ENCODE measurements at regions not wholly inside any gene's neighbourhood (a gene's known extent, or its start where the extent isn't known, plus 50 kb on each side); places are given as distances from the start of the nearest gene placed in this dataset.

DNA sequence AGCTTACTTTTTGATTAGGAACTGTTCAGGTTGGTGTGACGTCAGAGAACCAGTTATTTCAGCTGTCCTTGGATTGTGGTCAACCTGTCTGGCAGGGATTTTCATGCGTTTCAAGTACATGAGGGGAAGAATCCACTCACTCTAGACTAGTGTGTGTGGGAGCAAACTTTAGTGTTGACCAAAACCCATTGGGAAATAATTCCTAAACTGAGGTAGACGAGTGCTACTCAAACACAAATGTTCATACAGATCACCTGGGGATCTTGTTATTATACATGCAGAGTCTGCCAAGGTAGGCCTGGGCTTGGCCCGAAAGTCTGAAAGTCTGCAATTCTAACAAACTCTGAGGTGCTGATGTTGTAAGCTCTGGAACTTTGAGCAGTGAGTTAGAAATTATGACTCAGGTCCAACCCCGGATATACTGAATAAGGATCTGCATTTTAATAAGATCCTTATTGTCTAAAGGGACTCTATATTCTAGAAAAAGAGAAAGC, 111.1 kb upstream of the CREB5 start:
- Histone ChIP-seq H3K27ac (peak overlapping the region; percentile 87), H3K9me3 (replicated peaks) (no peaks in the 10 kb centered on the region)

DNA sequence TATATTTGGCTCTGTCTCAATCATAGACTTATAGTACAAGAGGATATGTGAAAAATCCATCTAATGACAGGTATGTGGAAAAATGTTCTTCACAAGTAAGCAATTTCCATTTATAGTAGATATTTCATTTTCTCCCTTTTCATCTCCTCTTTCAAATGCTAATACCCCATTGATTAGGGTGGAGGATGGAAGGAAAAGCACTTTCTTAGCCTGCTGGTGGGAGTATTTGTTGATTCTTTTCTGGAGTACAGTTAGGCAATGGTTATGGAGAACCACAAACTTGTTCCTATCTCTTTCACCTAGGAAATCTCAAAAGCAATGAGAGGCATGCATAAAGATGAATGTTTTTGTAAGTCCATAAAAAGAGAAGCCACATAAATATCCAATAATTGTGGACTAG, 108.0 kb upstream of the CREB5 start:
- no peak overlapping the region for H3K27ac ChIP-seq
- H3K27me3 ChIP-seq, result no peaks in the 10 kb centered on the region
- no peak overlapping the region for H3K4me3 ChIP-seq
- no peaks in the 10 kb centered on the region for H3K36me3 ChIP-seq
- no peak for DNase-seq
- peaks cover 31% of the 10 kb centered on the region for H3K4me1 ChIP-seq
- no peaks in the 10 kb centered on the region for H3K9me3 ChIP-seq (replicated peaks)

More for the DNA sequence above, 111.1 kb upstream of the CREB5 start:
- Histone ChIP-seq H3K27me3 (no peaks in the 10 kb centered on the region), H3K4me3 (peak overlapping the region; percentile 22), H3K4me1 (peaks cover 33% of the 10 kb centered on the region), H3K36me3 (no peaks in the 10 kb centered on the region)
- peak; percentile 87 to 97 for DNase-seq

DNA sequence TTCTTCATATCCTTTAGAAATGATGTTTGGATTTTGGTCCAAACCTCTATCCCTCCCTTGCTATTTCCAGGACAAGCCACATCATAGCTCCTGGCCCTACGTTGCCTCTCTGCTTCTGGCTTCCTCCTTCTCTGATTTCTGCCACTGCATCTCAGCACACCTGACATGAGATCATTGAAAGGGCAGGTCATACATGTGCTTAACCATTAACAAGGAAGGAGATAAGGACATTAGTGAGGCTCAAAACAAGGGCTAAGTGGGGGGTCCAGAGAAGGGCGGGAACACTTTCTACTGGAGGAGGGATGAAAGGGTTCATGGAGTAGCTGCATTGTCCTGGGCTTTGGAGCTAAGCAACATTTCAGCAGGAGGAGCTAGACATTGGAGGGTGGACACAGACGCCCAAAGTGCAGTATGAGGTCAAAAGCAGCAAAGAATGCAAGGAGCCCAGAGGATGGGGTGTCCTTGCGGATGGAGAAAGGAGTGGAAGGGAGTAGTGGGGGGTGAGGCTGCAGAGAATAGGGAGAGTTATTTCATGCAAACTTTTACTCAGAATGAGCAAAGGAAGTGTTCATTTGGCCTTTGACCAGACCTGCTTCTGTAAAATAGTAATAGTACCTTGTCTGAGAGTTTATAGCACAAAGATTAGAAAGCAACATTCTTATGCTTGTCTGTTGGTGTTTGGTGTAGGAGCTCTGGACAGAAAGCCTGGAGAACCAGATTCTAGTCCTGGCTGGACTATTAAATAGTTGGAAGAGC, 102.4 kb upstream of the CREB5 start:
- no peak for DNase-seq
- Histone ChIP-seq H3K9me3 (replicated peaks) (no peaks in the 10 kb centered on the region), H3K4me3 (no peak overlapping the region), H3K27ac (no peak overlapping the region), H3K4me1 (no peaks in the 10 kb centered on the region), H3K27me3 (no peaks in the 10 kb centered on the region), H3K36me3 (no peaks in the 10 kb centered on the region)

GRCh38 chr7:28310460-28310848, 101.9 kb upstream of the CREB5 start:
- Histone ChIP-seq H3K4me1 (no peaks in the 10 kb centered on the region), H3K4me3 (no peak overlapping the region)
- no peak for DNase-seq

DNA sequence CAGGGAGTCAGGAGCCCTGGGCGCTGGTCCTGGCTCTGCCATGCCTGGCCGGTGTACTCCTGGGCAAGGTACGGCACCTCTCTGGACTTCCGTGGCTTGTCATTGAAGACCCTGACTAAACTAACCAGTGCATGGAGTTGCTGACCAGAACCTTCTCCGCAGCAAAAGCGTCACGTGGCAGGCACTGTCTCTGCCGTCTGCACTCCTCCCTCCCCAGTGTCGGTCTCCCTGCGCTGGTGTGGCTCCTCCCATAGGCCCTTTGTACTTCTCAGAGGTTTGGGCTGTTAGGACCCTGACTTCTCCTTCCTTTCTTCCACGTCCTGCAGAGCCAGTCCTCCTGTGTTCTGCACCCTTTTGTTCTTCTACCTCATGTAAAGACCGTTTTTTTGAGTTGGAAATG, 100.6 kb upstream of the CREB5 start:
- Histone ChIP-seq H3K4me3 (no peak overlapping the region), H3K27ac (no peak overlapping the region), H3K36me3 (no peaks in the 10 kb centered on the region), H3K4me1 (no peaks in the 10 kb centered on the region), H3K9me3 (replicated peaks) (no peaks in the 10 kb centered on the region), H3K27me3 (no peaks in the 10 kb centered on the region)
- DNase-seq, result no peak

More at GRCh38 chr7:28310460-28310848, 101.9 kb upstream of the CREB5 start:
- Histone ChIP-seq H3K9me3 (replicated peaks) (no peaks in the 10 kb centered on the region), H3K27ac (no peak overlapping the region), H3K27me3 (no peaks in the 10 kb centered on the region), H3K36me3 (no peaks in the 10 kb centered on the region)

- no peak overlapping the region for H3K4me3 ChIP-seq
- H3K27ac ChIP-seq, result no peak overlapping the region
- DNase-seq, result no peak
- no peaks in the 10 kb centered on the region for H3K27me3 ChIP-seq
- no peaks in the 10 kb centered on the region for H3K9me3 ChIP-seq (replicated peaks)
- no peaks in the 10 kb centered on the region for H3K36me3 ChIP-seq
- H3K4me1 ChIP-seq, result no peaks in the 10 kb centered on the region
Measured at GRCh38 chr7:28312948-28313347, 99.4 kb upstream of the CREB5 start.

DNA sequence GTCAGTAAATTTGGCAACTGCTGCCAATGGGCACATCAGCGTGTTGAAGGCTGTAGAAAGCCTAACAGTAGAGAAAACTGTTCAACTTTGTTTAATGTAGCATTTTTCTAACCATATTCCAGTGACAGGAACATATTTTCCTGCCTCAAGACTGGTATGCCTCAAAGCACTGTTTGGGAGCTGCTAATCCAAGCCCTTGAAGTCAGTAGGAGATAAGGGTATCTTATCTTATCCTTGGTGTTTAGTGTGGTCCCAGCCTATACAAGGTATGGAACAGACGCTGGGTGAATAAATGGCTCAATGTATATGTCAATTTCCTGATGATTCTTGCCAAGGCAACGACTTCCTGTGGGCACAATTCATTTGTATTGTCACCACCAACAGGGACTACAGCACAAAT, 97.5 kb upstream of the CREB5 start:
- H3K4me1 ChIP-seq, result no peaks in the 10 kb centered on the region
- H3K27ac ChIP-seq, result no peak overlapping the region
- no peaks in the 10 kb centered on the region for H3K27me3 ChIP-seq
- H3K36me3 ChIP-seq, result no peaks in the 10 kb centered on the region
- no peak for DNase-seq
- H3K9me3 ChIP-seq (replicated peaks), result no peaks in the 10 kb centered on the region
- no peak overlapping the region for H3K4me3 ChIP-seq

GRCh38 chr7:28315565-28316410, 96.5 kb upstream of the CREB5 start:
- no peak for DNase-seq
- no peaks in the 10 kb centered on the region for H3K4me1 ChIP-seq
- no peak overlapping the region for H3K4me3 ChIP-seq
- H3K27me3 ChIP-seq, result no peaks in the 10 kb centered on the region
- no peaks in the 10 kb centered on the region for H3K9me3 ChIP-seq (replicated peaks)
- H3K27ac ChIP-seq, result no peak overlapping the region
- no peaks in the 10 kb centered on the region for H3K36me3 ChIP-seq

DNA sequence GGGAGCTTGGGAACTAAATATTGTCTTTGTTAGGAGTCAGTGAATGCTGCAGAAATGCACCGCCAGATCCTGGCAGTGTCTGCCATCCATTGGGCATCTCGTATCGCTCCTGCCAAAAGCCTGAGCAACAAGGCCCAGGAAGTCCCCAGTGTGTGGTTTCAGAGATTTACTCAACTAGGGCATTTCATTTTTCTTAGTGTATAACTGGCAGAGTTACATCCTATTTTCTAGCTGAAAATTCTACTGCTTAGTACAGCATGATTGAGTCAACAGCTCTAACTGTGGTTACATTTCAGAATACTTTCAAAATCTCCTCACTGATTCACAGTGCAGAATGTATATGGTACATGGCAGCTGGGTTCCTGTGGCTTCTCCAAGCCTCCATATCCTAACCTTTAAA, 95.8 kb upstream of the CREB5 start:
- H3K9me3 ChIP-seq (replicated peaks), result no peaks in the 10 kb centered on the region
- H3K27ac ChIP-seq, result no peak overlapping the region
- H3K27me3 ChIP-seq, result no peaks in the 10 kb centered on the region
- H3K36me3 ChIP-seq, result no peaks in the 10 kb centered on the region
- no peak for DNase-seq
- H3K4me3 ChIP-seq, result no peak overlapping the region
- H3K4me1 ChIP-seq, result no peaks in the 10 kb centered on the region

GRCh38 chr7:28318101-28318762, 94.1 kb upstream of the CREB5 start:
- no peak for DNase-seq
- no peaks in the 10 kb centered on the region for H3K4me1 ChIP-seq
- no peaks in the 10 kb centered on the region for H3K36me3 ChIP-seq

DNA sequence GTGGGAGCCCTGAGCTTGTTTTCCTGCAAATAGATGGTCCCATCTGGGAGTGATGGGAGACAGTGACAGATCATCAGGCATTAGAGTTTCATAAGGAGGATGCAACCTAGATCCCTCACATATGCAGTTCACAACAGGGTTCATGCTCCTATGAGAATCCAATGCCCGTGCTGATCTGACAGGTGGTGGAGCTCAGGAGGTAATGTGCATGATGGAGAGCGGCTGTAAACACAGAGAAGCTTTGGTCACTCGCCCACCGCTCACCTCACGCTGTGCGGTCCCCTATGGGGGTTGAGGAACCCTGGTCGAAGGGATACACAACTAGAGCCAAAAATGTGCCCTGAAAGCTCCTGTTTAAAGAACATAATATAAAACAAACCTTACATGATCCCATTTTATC, 88.5 kb upstream of the CREB5 start:
- Histone ChIP-seq H3K27ac (no peak overlapping the region), H3K4me1 (no peaks in the 10 kb centered on the region), H3K4me3 (no peak overlapping the region), H3K36me3 (no peaks in the 10 kb centered on the region), H3K27me3 (no peaks in the 10 kb centered on the region), H3K9me3 (replicated peaks) (no peaks in the 10 kb centered on the region)
- DNase-seq, result no peak

More at GRCh38 chr7:28318101-28318762, 94.1 kb upstream of the CREB5 start:
- Histone ChIP-seq H3K27me3 (no peaks in the 10 kb centered on the region), H3K9me3 (replicated peaks) (no peaks in the 10 kb centered on the region), H3K27ac (no peak overlapping the region), H3K4me3 (no peak overlapping the region)

- no peaks in the 10 kb centered on the region for H3K9me3 ChIP-seq (replicated peaks)
- H3K27me3 ChIP-seq, result no peaks in the 10 kb centered on the region
- H3K4me3 ChIP-seq, result no peak overlapping the region
- no peaks in the 10 kb centered on the region for H3K36me3 ChIP-seq
- no peak overlapping the region for H3K27ac ChIP-seq
- no peaks in the 10 kb centered on the region for H3K4me1 ChIP-seq
- DNase-seq, result no peak
Measured at GRCh38 chr7:28328146-28328545, 84.2 kb upstream of the CREB5 start.

GRCh38 chr7:28328822-28329660, 83.3 kb upstream of the CREB5 start:
- Histone ChIP-seq H3K4me1 (no peaks in the 10 kb centered on the region), H3K27ac (no peak overlapping the region), H3K27me3 (no peaks in the 10 kb centered on the region), H3K36me3 (no peaks in the 10 kb centered on the region), H3K9me3 (replicated peaks) (no peaks in the 10 kb centered on the region), H3K4me3 (no peak overlapping the region)
- no peak for DNase-seq

GRCh38 chr7:28329661-28330363, 82.5 kb upstream of the CREB5 start:
- Histone ChIP-seq H3K9me3 (replicated peaks) (no peaks in the 10 kb centered on the region), H3K36me3 (no peaks in the 10 kb centered on the region), H3K4me1 (no peaks in the 10 kb centered on the region), H3K4me3 (no peak overlapping the region), H3K27me3 (no peaks in the 10 kb centered on the region), H3K27ac (no peak overlapping the region)
- DNase-seq, result no peak
